Thyroid gland (tissue), 4 donors: ENCODE measurements at regions not wholly inside any gene's neighbourhood (a gene's known extent, or its start where the extent isn't known, plus 50 kb on each side); places are given as distances from the start of the nearest gene placed in this dataset.

ENCODE experiments used
- DNase-seq, 2 donors: peaks; one replicate each; pipeline ENCODE4 v3.0.0-alpha.2; 2019
- H3K27ac ChIP-seq, 3 donors: fragments of 200-600 bp; sonication (generic); 1 replicate in 2 of 3; 2 replicates in 1 of 3; pipeline ENCODE4 v1.5.1; 2016 to 2019; ENCODE audit warnings: mild to moderate bottlenecking in 1 of 3, moderate library complexity in 1 of 3
- H3K27me3 ChIP-seq: fragments of 200-600 bp; sonication (generic); one replicate; pipeline ENCODE4 v1.5.1; 2019
- H3K36me3 ChIP-seq, 2 donors: fragments of 200-600 bp; sonication (generic); one replicate each; pipeline ENCODE4 v1.5.1; 2016 to 2019
- H3K4me1 ChIP-seq, 2 donors: fragments of 200-600 bp; sonication (generic); one replicate each; pipeline ENCODE4 v1.5.1; 2017 to 2019
- H3K4me3 ChIP-seq, 3 donors: fragments of 200-600 bp; sonication (generic); replicated peaks in 1 of 3; 1 replicate in 2 of 3; 2 replicates in 1 of 3; pipeline ENCODE4 v1.5.1; 2016; ENCODE audit warnings: mild to moderate bottlenecking in 1 of 3
- H3K9me3 ChIP-seq: fragments of 200-600 bp; sonication (generic); one replicate; pipeline ENCODE4 v1.5.1; 2017
- POLR2A ChIP-seq, 2 donors: fragments of 450-650 bp; IDR thresholded peaks; one replicate each; pipeline ENCODE4 v1.6.1; 2017; ENCODE audit warnings: antibody characterized with exemption in 2 of 2, mild to moderate bottlenecking in 2 of 2, moderate library complexity in 1 of 2
- WGBS, 2 donors: methylation state at CpG; one replicate each; pipeline ENCODE4 v1.1.5; 2017; 5-methylcytosine and 5-hydroxymethylcytosine counted together
- intact Hi-C: fragments of 100-400 bp; cut with DNase I; formaldehyde crosslinking; loops from one replicate; pipeline ENCODE4 v1.15.1; 2023
- TF ChIP-seq, protein P1 (sequence below), 6 experiments: fragments of 200-600 bp in 3 of 6; fragments of 450-650 bp in 3 of 6; sonication (generic) in 3 of 6; IDR thresholded peaks; one replicate each; pipeline ENCODE4 v1.5.1; 2016 to 2019; ENCODE audit warnings: antibody characterized with exemption in 6 of 6, mild to moderate bottlenecking in 2 of 6, inconsistent platforms in 1 of 6, moderate library complexity in 1 of 6

DNA sequence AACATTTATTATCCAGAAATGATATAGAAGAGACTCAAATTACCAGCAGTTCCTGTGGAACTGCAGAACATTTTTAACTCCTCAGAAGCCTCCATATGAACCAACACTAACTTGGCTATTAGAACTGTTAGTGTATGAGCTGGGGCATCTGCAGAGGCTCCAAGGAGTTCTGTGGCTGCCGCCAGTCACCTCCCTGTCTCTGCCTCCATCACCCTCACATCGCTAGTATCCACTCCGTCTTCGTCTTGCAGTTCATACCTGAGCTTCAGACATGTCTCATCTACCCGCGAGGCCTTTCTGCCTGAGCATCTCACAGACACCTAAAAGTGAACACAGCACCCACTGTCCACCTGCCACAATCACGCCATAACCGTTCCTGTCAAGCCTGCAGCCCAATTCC is 89.5 kb upstream of the CST7 start:
- Histone ChIP-seq H3K4me1 (no peaks in the 10 kb centered on the region), H3K36me3 (no peaks in the 10 kb centered on the region), H3K27me3 (no peaks in the 10 kb centered on the region), H3K27ac (no peak overlapping the region), H3K9me3 (no peaks in the 10 kb centered on the region), H3K4me3 (no peak overlapping the region)
- intact Hi-C loops = no loop called here
- no peak for DNase-seq
- no peak for TF ChIP-seq POLR2A (IDR thresholded peaks at IDR 0.05)
- TF ChIP-seq, protein P1, sequence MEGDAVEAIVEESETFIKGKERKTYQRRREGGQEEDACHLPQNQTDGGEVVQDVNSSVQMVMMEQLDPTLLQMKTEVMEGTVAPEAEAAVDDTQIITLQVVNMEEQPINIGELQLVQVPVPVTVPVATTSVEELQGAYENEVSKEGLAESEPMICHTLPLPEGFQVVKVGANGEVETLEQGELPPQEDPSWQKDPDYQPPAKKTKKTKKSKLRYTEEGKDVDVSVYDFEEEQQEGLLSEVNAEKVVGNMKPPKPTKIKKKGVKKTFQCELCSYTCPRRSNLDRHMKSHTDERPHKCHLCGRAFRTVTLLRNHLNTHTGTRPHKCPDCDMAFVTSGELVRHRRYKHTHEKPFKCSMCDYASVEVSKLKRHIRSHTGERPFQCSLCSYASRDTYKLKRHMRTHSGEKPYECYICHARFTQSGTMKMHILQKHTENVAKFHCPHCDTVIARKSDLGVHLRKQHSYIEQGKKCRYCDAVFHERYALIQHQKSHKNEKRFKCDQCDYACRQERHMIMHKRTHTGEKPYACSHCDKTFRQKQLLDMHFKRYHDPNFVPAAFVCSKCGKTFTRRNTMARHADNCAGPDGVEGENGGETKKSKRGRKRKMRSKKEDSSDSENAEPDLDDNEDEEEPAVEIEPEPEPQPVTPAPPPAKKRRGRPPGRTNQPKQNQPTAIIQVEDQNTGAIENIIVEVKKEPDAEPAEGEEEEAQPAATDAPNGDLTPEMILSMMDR (IDR thresholded peaks at IDR 0.05) = no peak
- 94 to 98% methylated on average over 8 of the region's 8 CpGs for WGBS, 2 donors

DNA sequence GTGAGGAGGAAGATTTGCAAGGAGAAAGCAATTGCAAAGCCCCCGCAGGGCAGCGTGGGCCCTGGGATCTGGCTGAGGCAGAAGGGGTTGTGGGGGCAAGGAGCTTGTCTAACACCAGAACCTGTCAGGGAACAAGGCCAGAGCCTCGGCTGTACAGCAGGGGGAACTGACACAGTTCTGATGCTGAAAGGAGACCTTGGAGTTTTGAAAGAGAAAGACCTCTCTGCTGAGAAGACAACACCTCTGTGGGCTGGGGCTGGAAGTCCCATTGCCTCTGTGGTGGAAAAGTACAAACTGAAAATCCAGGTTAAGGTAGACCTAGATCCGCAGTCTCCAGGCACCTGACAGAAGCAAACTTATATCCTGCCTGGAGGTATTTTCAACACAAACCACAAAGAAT is 86.9 kb upstream of the CST7 start:
- DNase-seq = no peak
- Histone ChIP-seq H3K4me1 (no peaks in the 10 kb centered on the region), H3K27ac (no peak overlapping the region), H3K27me3 (no peaks in the 10 kb centered on the region), H3K4me3 (no peak overlapping the region), H3K36me3 (no peaks in the 10 kb centered on the region), H3K9me3 (no peaks in the 10 kb centered on the region)
- TF ChIP-seq, protein P1 (IDR thresholded peaks at IDR 0.05) = no peak
- TF ChIP-seq POLR2A (IDR thresholded peaks at IDR 0.05) = no peak
- intact Hi-C loops = no loop called here
- WGBS, 2 donors = 88 to 90% methylated on average over 4 of the region's 4 CpGs

DNA sequence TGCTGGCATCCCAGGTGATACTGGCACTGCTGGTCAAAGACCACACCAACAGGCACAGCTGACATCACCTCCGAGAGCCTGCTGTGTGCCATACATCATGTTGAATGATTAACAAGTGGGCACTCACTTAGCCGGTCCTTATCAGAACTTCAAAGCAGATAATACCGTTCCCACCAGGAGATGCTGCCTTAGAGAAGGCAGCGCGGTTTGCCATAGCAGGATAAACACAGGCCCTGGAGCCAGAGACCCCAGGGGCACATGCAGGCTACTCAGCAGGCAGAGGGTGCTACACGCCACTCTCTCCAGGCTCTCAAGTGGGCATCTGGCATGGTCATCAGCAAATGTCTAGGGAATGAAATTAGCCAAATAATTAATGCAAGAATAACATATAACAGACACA is 86.5 kb upstream of the CST7 start:
- no peaks in the 10 kb centered on the region for H3K36me3 ChIP-seq
- DNase-seq = no peak

DNA sequence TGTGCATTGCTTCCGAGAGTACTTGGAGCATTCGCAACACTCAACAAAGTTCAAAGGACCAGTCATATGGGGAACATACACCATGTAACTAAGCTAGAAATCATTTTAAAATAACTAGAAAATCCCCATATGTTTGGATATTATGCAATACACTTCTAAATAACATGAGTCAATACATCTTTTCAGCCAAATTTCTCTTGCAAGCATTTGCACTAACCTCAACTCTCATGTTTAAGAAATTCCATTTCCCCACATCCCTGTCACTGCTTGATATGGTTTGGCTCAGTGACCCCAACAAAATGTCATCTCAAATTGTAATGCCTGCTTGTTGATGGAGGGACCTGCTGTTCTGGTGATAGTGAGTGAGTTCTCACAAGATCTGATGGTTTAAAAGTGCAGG is 85.7 kb upstream of the CST7 start:
- H3K27me3 ChIP-seq = no peaks in the 10 kb centered on the region
- intact Hi-C loops = no loop called here
- 79 to 89% methylated on average over 2 of the region's 2 CpGs for WGBS, 2 donors

More for the DNA sequence above, 86.5 kb upstream of the CST7 start:
- 80 to 84% methylated on average over 6 of the region's 6 CpGs for WGBS, 2 donors
- Histone ChIP-seq H3K27me3 (no peaks in the 10 kb centered on the region), H3K4me1 (no peaks in the 10 kb centered on the region), H3K9me3 (no peaks in the 10 kb centered on the region), H3K27ac (no peak overlapping the region), H3K4me3 (no peak overlapping the region)
- intact Hi-C loops = no loop called here
- TF ChIP-seq POLR2A (IDR thresholded peaks at IDR 0.05) = no peak
- TF ChIP-seq, protein P1 (IDR thresholded peaks at IDR 0.05) = no peak

DNA sequence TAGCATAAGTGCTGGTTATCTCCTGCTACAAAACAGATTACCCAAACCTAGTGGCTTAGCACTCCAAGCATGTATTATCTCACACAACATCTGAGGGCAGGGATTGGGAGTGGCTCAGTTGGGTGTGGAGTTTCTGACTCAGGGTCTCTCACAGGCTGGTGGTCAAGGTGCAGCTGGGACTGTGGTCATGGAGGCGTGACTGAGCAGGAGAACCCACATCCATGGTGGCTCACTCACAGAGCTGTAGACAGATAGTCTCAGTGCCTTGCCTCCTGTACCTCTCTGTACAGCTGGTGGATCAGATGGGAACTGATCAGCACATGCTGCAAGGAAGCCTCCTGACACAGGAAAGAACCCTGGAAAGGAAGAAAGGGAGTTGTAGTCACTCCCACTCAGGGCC is 83.1 kb upstream of the CST7 start:
- DNase-seq = no peak
- no peaks in the 10 kb centered on the region for H3K9me3 ChIP-seq
- no peaks in the 10 kb centered on the region for H3K27me3 ChIP-seq
- no peak for TF ChIP-seq POLR2A (IDR thresholded peaks at IDR 0.05)
- TF ChIP-seq, protein P1 (IDR thresholded peaks at IDR 0.05) = no peak
- no peaks in the 10 kb centered on the region for H3K36me3 ChIP-seq
- intact Hi-C loops = no loop called here
- WGBS, 2 donors = 83 to 100% methylated on average over 1 of the region's 1 CpG
- no peak overlapping the region for H3K27ac ChIP-seq
- H3K4me1 ChIP-seq = peaks cover 0 to 20% of the 10 kb centered on the region in 2 donors
- H3K4me3 ChIP-seq = no peak overlapping the region

More for the DNA sequence above, 85.7 kb upstream of the CST7 start:
- H3K9me3 ChIP-seq = no peaks in the 10 kb centered on the region
- H3K4me3 ChIP-seq = no peak overlapping the region
- H3K4me1 ChIP-seq = peaks cover 0 to 2% of the 10 kb centered on the region in 2 donors
- H3K27ac ChIP-seq = no peak overlapping the region
- H3K36me3 ChIP-seq = no peaks in the 10 kb centered on the region
- DNase-seq = no peak
- no peak for TF ChIP-seq POLR2A (IDR thresholded peaks at IDR 0.05)
- TF ChIP-seq, protein P1 (IDR thresholded peaks at IDR 0.05) = no peak
